SK-N-SH treated with all-trans-retinoic acid at 6 μM for 48 hours (cell line): ENCODE measurements at regions not wholly inside any gene's neighbourhood (a gene's known extent, or its start where the extent isn't known, plus 50 kb on each side); places are given as distances from the start of the nearest gene placed in this dataset.

Source experiments
- ATAC-seq: fragments of 200-7000 bp; cut with Tn5 transposase; 3 replicates; pipeline ENCODE4 v1.9.1; 2020; ENCODE audit warnings: mild to moderate bottlenecking, moderate library complexity
- ARNTL ChIP-seq: fragments of 450-650 bp; formaldehyde crosslinking; IDR thresholded peaks from 2 replicates; pipeline ENCODE4 v1.5.0; 2020; ENCODE audit warnings: low read depth, mild to moderate bottlenecking, moderate library complexity, borderline replicate concordance
- BACH2 ChIP-seq: fragments of 250-450 bp; sonication (Bioruptor Pico); IDR thresholded peaks from 2 replicates; pipeline ENCODE4 v1.9.0; 2021; ENCODE audit warnings: mild to moderate bottlenecking, borderline replicate concordance
- CSDC2 ChIP-seq: fragments of 250-450 bp; sonication (Bioruptor Pico); IDR thresholded peaks from 2 replicates; pipeline ENCODE4 v1.5.0; 2020; ENCODE audit warnings: mild to moderate bottlenecking, moderate library complexity
- ESRRG ChIP-seq: fragments of 250-450 bp; sonication (Bioruptor Pico); IDR thresholded peaks from 2 replicates; pipeline ENCODE4 v1.6.1; 2021; ENCODE audit warnings: mild to moderate bottlenecking
- GLIS3 ChIP-seq: fragments of 250-450 bp; sonication (Bioruptor Pico); IDR thresholded peaks from 2 replicates; pipeline ENCODE4 v1.5.0; 2020; ENCODE audit warnings: mild to moderate bottlenecking, moderate library complexity
- ISL1 ChIP-seq: fragments of 250-450 bp; sonication (Bioruptor Pico); IDR thresholded peaks from 2 replicates; pipeline ENCODE4 v2.1.2; 2022; ENCODE audit warnings: mild to moderate bottlenecking, moderate library complexity
- OSR1 ChIP-seq: fragments of 250-450 bp; sonication (Bioruptor Pico); IDR thresholded peaks from 2 replicates; pipeline ENCODE4 v1.8.0; 2022; ENCODE audit warnings: moderate library complexity, mild to moderate bottlenecking, inconsistent platforms
- PATZ1 ChIP-seq: fragments of 250-450 bp; sonication (Bioruptor Pico); IDR thresholded peaks from 2 replicates; pipeline ENCODE4 v1.8.0; 2020; ENCODE audit warnings: mild to moderate bottlenecking, moderate library complexity, borderline replicate concordance
- POU6F1 ChIP-seq: fragments of 250-450 bp; sonication (Bioruptor Pico); IDR thresholded peaks from 2 replicates; pipeline ENCODE4 v1.8.0; 2021; ENCODE audit warnings: low read depth, mild to moderate bottlenecking, moderate library complexity, borderline replicate concordance
- PPARA ChIP-seq: fragments of 250-450 bp; sonication (Bioruptor Pico); IDR thresholded peaks from 2 replicates; pipeline ENCODE4 v1.5.0; 2020; ENCODE audit warnings: mild to moderate bottlenecking, borderline replicate concordance
- RARB ChIP-seq: fragments of 250-450 bp; sonication (Bioruptor Pico); IDR thresholded peaks from 2 replicates; pipeline ENCODE4 v1.8.0; 2021; ENCODE audit warnings: mild to moderate bottlenecking, moderate library complexity
- TCF4 ChIP-seq: fragments of 250-450 bp; sonication (Bioruptor Pico); IDR thresholded peaks from 2 replicates; pipeline ENCODE4 v1.8.0; 2021; ENCODE audit warnings: mild to moderate bottlenecking, moderate library complexity, borderline replicate concordance
- TOX ChIP-seq: fragments of 250-450 bp; sonication (Bioruptor Pico); IDR thresholded peaks from 2 replicates; pipeline ENCODE4 v1.8.0; 2021; ENCODE audit warnings: mild to moderate bottlenecking, moderate library complexity, borderline replicate concordance
- ZC3H10 ChIP-seq: fragments of 250-450 bp; sonication (Bioruptor Pico); IDR thresholded peaks from 2 replicates; pipeline ENCODE4 v1.5.1; 2021; ENCODE audit warnings: mild to moderate bottlenecking, moderate library complexity
- ZFP30 ChIP-seq: fragments of 450-650 bp; formaldehyde crosslinking; IDR thresholded peaks from 2 replicates; pipeline ENCODE4 v1.5.0; 2022; ENCODE audit warnings: mild to moderate bottlenecking, moderate library complexity
- ZNF565 ChIP-seq: fragments of 450-650 bp; formaldehyde crosslinking; conservative IDR thresholded peaks from 2 replicates; pipeline ENCODE4 v1.5.0; 2020; ENCODE audit warnings: low read depth, mild to moderate bottlenecking, moderate library complexity
- ZNF70 ChIP-seq: fragments of 450-650 bp; formaldehyde crosslinking; IDR thresholded peaks from 2 replicates; pipeline ENCODE4 v1.5.0; 2020; ENCODE audit warnings: mild to moderate bottlenecking, moderate library complexity
- ZNF8 ChIP-seq: fragments of 450-650 bp; formaldehyde crosslinking; IDR thresholded peaks from 2 replicates; pipeline ENCODE4 v1.5.0; 2020; ENCODE audit warnings: mild to moderate bottlenecking, moderate library complexity
- TF ChIP-seq, protein P1 (sequence below): fragments of 250-450 bp; sonication (Bioruptor Pico); IDR thresholded peaks from 2 replicates; pipeline ENCODE4 v1.5.1; 2021; ENCODE audit warnings: mild to moderate bottlenecking, moderate library complexity
- TF ChIP-seq, protein P2 (sequence below): fragments of 250-450 bp; sonication (Bioruptor Pico); IDR thresholded peaks from 2 replicates; pipeline ENCODE4 v1.5.1; 2020; ENCODE audit warnings: low read depth, mild to moderate bottlenecking, moderate library complexity
- TF ChIP-seq, protein P3 (sequence below): fragments of 250-450 bp; sonication (Bioruptor Pico); IDR thresholded peaks from 2 replicates; pipeline ENCODE4 v1.5.0; 2020; ENCODE audit warnings: mild to moderate bottlenecking, moderate library complexity

DNA sequence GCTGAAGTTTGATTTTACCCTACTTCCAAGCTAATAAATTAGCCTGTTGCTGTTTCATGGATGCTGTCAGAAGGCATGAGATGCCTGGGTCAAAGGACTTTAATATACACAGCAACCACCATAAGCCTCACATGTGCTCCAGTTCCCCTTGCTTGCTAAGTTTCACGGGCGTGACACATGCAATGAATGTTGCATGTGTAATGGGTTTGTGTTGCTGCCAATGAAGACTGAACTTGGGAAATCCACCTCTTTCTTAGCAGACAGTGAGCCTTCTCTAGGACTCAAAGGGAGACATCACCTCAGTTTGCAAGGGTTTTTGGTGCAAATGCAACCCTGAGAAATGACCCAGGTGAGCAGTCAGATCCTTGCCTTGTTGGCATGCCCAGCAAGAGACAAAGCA, 505.5 kb upstream of the PODXL start (continued):
- TF ChIP-seq ZFP30 (CRISPR knock-in tag), result no peak

GRCh38 chr7:132059141-132059540, 502.7 kb upstream of the PODXL start:
- ATAC-seq, result no peak
- TF ChIP-seq OSR1 (no peak), ZNF70 (CRISPR knock-in tag) (no peak), ESRRG (no peak), ISL1 (CRISPR knock-in tag) (no peak), CSDC2 (no peak), RARB (CRISPR knock-in tag) (no peak), ZC3H10 (CRISPR knock-in tag) (no peak)

DNA sequence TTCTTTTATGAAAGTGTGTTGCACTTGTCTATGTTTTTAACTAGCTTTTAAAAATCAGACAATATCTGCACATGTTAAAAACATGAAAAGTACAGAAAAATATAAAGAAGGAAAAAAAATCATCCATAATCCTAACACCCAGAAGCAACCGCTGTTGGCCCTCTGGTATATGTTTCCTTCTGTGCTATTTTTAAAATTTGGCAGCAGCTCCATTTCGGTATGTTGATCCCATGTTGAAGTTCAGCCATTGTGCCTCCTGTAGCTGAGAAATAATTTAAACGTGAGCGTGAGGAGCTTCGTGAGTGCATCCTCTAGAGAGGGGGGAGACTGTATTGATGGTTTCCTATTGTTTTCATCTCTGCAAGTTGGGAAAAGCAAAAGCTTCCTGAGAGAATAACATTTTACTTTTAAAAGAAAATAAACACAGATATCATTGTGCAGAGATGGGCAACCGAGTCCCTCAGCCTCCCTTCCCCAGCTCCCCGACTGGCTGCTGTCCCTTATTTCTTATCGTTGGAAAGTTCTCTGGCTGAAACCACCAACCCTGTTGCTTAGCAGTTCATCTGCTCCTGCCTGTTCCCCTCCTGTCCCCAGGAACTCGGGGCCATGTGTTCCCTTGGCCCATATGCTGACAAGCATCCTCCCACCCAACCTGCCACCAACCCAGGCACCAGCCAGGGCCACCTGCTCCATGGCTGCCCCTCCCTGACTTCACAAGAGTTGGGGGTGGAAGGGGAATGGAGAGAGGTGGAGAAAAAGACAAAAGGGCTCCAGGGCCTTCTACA, 499.1 kb upstream of the PODXL start:
- no peak for TF ChIP-seq PPARA (CRISPR knock-in tag)
- no peak for TF ChIP-seq TCF4
- TF ChIP-seq CSDC2, result no peak
- no peak for TF ChIP-seq ZNF565 (CRISPR knock-in tag)
- TF ChIP-seq ZNF8 (CRISPR knock-in tag), result no peak
- TF ChIP-seq, protein P1, sequence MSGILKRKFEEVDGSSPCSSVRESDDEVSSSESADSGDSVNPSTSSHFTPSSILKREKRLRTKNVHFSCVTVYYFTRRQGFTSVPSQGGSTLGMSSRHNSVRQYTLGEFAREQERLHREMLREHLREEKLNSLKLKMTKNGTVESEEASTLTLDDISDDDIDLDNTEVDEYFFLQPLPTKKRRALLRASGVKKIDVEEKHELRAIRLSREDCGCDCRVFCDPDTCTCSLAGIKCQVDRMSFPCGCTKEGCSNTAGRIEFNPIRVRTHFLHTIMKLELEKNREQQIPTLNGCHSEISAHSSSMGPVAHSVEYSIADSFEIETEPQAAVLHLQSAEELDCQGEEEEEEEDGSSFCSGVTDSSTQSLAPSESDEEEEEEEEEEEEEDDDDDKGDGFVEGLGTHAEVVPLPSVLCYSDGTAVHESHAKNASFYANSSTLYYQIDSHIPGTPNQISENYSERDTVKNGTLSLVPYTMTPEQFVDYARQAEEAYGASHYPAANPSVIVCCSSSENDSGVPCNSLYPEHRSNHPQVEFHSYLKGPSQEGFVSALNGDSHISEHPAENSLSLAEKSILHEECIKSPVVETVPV, result no peak
- no peak for TF ChIP-seq BACH2 (CRISPR knock-in tag)
- no peak for ATAC-seq

- TF ChIP-seq, protein P1, result no peak
- TF ChIP-seq ZNF8 (CRISPR knock-in tag) (no peak), PPARA (CRISPR knock-in tag) (no peak), RARB (CRISPR knock-in tag) (no peak), OSR1 (no peak), PATZ1 (CRISPR knock-in tag) (no peak), POU6F1 (CRISPR knock-in tag) (no peak), TOX (CRISPR knock-in tag) (no peak), BACH2 (CRISPR knock-in tag) (no peak), ESRRG (no peak)
- TF ChIP-seq, protein P2, sequence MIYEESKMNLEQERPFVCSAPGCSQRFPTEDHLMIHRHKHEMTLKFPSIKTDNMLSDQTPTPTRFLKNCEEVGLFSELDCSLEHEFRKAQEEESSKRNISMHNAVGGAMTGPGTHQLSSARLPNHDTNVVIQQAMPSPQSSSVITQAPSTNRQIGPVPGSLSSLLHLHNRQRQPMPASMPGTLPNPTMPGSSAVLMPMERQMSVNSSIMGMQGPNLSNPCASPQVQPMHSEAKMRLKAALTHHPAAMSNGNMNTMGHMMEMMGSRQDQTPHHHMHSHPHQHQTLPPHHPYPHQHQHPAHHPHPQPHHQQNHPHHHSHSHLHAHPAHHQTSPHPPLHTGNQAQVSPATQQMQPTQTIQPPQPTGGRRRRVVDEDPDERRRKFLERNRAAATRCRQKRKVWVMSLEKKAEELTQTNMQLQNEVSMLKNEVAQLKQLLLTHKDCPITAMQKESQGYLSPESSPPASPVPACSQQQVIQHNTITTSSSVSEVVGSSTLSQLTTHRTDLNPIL (CRISPR knock-in tag), result no peak
Measured at GRCh38 chr7:132053871-132054270, 497.4 kb upstream of the PODXL start.

DNA sequence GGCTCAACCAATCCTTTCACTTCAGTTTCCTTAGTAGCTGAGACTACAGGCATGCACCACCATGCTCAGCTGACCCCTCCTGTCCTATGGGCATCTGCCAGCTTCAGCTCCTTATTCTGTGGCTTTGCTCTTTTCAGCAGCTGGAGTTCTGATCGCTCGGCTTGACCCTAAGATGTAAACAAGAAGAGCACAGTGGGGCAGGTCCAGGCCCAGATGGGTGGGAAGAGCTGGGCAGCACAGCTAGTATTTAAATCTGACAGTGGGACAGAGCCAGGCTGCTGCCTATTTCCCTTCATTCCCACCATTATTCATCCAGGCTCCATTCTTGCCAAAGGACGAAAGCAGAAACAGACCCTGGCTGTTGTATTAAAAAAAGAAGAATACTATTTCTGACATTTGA, 494.9 kb upstream of the PODXL start:
- no peak for ATAC-seq
- TF ChIP-seq ZFP30 (CRISPR knock-in tag) (no peak), ESRRG (no peak), PATZ1 (CRISPR knock-in tag) (no peak), TCF4 (no peak), GLIS3 (CRISPR knock-in tag) (no peak), OSR1 (no peak), PPARA (CRISPR knock-in tag) (no peak), ARNTL (CRISPR knock-in tag) (no peak)
- TF ChIP-seq, protein P3, sequence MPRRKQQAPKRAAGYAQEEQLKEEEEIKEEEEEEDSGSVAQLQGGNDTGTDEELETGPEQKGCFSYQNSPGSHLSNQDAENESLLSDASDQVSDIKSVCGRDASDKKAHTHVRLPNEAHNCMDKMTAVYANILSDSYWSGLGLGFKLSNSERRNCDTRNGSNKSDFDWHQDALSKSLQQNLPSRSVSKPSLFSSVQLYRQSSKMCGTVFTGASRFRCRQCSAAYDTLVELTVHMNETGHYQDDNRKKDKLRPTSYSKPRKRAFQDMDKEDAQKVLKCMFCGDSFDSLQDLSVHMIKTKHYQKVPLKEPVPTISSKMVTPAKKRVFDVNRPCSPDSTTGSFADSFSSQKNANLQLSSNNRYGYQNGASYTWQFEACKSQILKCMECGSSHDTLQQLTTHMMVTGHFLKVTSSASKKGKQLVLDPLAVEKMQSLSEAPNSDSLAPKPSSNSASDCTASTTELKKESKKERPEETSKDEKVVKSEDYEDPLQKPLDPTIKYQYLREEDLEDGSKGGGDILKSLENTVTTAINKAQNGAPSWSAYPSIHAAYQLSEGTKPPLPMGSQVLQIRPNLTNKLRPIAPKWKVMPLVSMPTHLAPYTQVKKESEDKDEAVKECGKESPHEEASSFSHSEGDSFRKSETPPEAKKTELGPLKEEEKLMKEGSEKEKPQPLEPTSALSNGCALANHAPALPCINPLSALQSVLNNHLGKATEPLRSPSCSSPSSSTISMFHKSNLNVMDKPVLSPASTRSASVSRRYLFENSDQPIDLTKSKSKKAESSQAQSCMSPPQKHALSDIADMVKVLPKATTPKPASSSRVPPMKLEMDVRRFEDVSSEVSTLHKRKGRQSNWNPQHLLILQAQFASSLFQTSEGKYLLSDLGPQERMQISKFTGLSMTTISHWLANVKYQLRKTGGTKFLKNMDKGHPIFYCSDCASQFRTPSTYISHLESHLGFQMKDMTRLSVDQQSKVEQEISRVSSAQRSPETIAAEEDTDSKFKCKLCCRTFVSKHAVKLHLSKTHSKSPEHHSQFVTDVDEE (CRISPR knock-in tag), result no peak

More at GRCh38 chr7:132053871-132054270, 497.4 kb upstream of the PODXL start:
- no peak for ATAC-seq
